ENCODE measurements at regions not wholly inside any gene's neighbourhood (a gene's known extent, or its start where the extent isn't known, plus 50 kb on each side); places are given as distances from the start of the nearest gene placed in this dataset.

GRCh38 chr14:98489115-98489514 is 782.9 kb downstream of the BCL11B start:
- H3K56ac ChIP-seq (ENCODE audit: extremely low read depth, insufficient read depth, low read length): no peak overlapping the region
- H3K23ac ChIP-seq (ENCODE audit: low read depth, low read length): no peak overlapping the region
- H3K4me1 ChIP-seq (ENCODE audit: control insufficient read depth, insufficient read depth, low read length): no peaks in the 10 kb centered on the region
- H2AK9ac ChIP-seq (replicated peaks; ENCODE audit: low read depth, low read length, poor library complexity): no peak overlapping the region
- H4K8ac ChIP-seq (ENCODE audit: low read depth in 2 of 2, low read length in 2 of 2): no peak overlapping the region
- H2BK15ac ChIP-seq (ENCODE audit: low read depth, low read length): no peak overlapping the region
- no peaks in the 10 kb centered on the region for H3K9me1 ChIP-seq (ENCODE audit: insufficient read depth, low read length)
- H3K4ac ChIP-seq (ENCODE audit: low read depth, low read length): no peak overlapping the region
- H3K9me3 ChIP-seq (ENCODE audit: control insufficient read depth, insufficient read depth, low read length): peaks cover 5% of the 10 kb centered on the region
- H3K14ac ChIP-seq (replicated peaks; ENCODE audit: low read depth, low read length): no peak overlapping the region
- H4K20me1 ChIP-seq (ENCODE audit: insufficient read depth, low read length): no peaks in the 10 kb centered on the region
- no peak for ATAC-seq (ENCODE audit: low read depth)
- H3K27me3 ChIP-seq (ENCODE audit: control insufficient read depth, insufficient read depth, low read length): no peaks in the 10 kb centered on the region
- H3K79me1 ChIP-seq (ENCODE audit: low read depth in 1 of 2, low read length in 2 of 2): no peaks in the 10 kb centered on the region
- H3K4me2 ChIP-seq (ENCODE audit: low read depth, low read length): no peak overlapping the region
- H3K36me3 ChIP-seq (ENCODE audit: control insufficient read depth, insufficient read depth, low read length): no peaks in the 10 kb centered on the region
- H2BK5ac ChIP-seq (ENCODE audit: low read depth, low read length, poor library complexity, severe bottlenecking): no peak overlapping the region
- intact Hi-C loops (cut with micrococcal nuclease) (no loop called here), in situ Hi-C loops (cut with MboI; ENCODE audit: low sequenced_read_pairs) (no loop called here), dilution Hi-C loops (cut with HindIII; ENCODE audit: low sequenced_read_pairs, unreplicated experiment) (no loop called here)
- H2AK5ac ChIP-seq (ENCODE audit: low read depth, low read length): no peak overlapping the region
- H4K5ac ChIP-seq (ENCODE audit: low read depth, low read length): no peak overlapping the region
- TF ChIP-seq SMC3 (IDR thresholded peaks at IDR 0.05; ENCODE audit: low read depth, low read length): no peak
- TF ChIP-seq RFX5 (IDR thresholded peaks at IDR 0.05; ENCODE audit: low read depth, low read length): no peak
- no peak for TF ChIP-seq MXI1 (IDR thresholded peaks at IDR 0.05; ENCODE audit: borderline replicate concordance, low read depth, low read length)
- TF ChIP-seq MAZ (IDR thresholded peaks at IDR 0.05; ENCODE audit: borderline replicate concordance, low read depth, low read length): no peak
- no peak for TF ChIP-seq ELK1 (IDR thresholded peaks at IDR 0.05; ENCODE audit: borderline replicate concordance, low read depth, low read length)
- no peak for TF ChIP-seq POLR2A (IDR thresholded peaks at IDR 0.05; ENCODE audit: low read depth, low read length)
- TF ChIP-seq CHD1 (IDR thresholded peaks at IDR 0.05; ENCODE audit: low read depth, low read length): no peak
- TF ChIP-seq RCOR1 (IDR thresholded peaks at IDR 0.05; ENCODE audit: insufficient replicate concordance, low read length): no peak
- TF ChIP-seq BHLHE40 (IDR thresholded peaks at IDR 0.05; ENCODE audit: low read depth, low read length): no peak
- no peak for TF ChIP-seq MAFK (IDR thresholded peaks at IDR 0.05; ENCODE audit: low read depth, low read length)
- no peak for TF ChIP-seq RAD21 (IDR thresholded peaks at IDR 0.05; ENCODE audit: low read length)
- TF ChIP-seq CTCF (conservative IDR thresholded peaks at IDR 0.05; ENCODE audit: low read depth, low read length): no peak
- no peak for TF ChIP-seq USF2 (IDR thresholded peaks at IDR 0.05; ENCODE audit: low read depth, low read length)
- no peak for TF ChIP-seq FOS (IDR thresholded peaks at IDR 0.05; ENCODE audit: low read depth, low read length)
- no peak for TF ChIP-seq NFE2L2 (IDR thresholded peaks at IDR 0.05; ENCODE audit: low read depth, low read length)
- no peak for TF ChIP-seq CEBPB (IDR thresholded peaks at IDR 0.05; ENCODE audit: low read depth, low read length)
- no peak for DNase-seq
- no CpG with 5 or more reads among the region's 4 CpGs for WGBS, 2 experiments (ENCODE audit: extremely low coverage in 2 of 2, insufficient read length in 1 of 2)
- H2BK20ac ChIP-seq (ENCODE audit: low read depth, low read length): no peak overlapping the region
- POLR2A ChIA-PET (ENCODE audit: unreplicated experiment): no interaction called here
- CTCF ChIA-PET: no interaction called here
- H2AFZ ChIP-seq (replicated peaks; ENCODE audit: low read length, poor library complexity): no peak overlapping the region
- H3K27ac ChIP-seq (ENCODE audit: insufficient read depth, low read length): no peak overlapping the region
- no TSS peak for BruUV-seq (replicated peaks)
- H3K4me3 ChIP-seq (ENCODE audit: insufficient read depth, low read depth, low read length): no peak overlapping the region
- no peak overlapping the region for H3K9ac ChIP-seq (ENCODE audit: low read depth, low read length)
- H4K91ac ChIP-seq (ENCODE audit: insufficient read depth, low read depth, low read length): no peak overlapping the region
- H2BK120ac ChIP-seq (ENCODE audit: low read depth, low read length): no peak overlapping the region
- H3K18ac ChIP-seq (ENCODE audit: low read depth, low read length): no peak overlapping the region

All from IMR-90 (cell line).